IPS DF 4.7 (cell line): ENCODE measurements at regions not wholly inside any gene's neighbourhood (a gene's known extent, or its start where the extent isn't known, plus 50 kb on each side); places are given as distances from the start of the nearest gene placed in this dataset.
"Not testable (repeated sequence)": the region's sequence is repeated elsewhere in the genome, so short reads cannot be mapped to it uniquely, and the experiment has no call there.

Experiments
- DNase-seq: peaks from one replicate; pipeline ENCODE4 v3.0.0-alpha.2; 2013; ENCODE audit warnings: low spot score; ENCODE audit errors: extremely low read depth

- DNase-seq: no peak
Observed at GRCh38 chr5:97478483-97478882, 295.4 kb upstream of the RIOK2 start.

GRCh38 chr5:97480313-97480712 lies 297.3 kb upstream of the RIOK2 start:
- DNase-seq: no peak

- DNase-seq: no peak
Observed at GRCh38 chr5:97488126-97488668, 305.1 kb upstream of the RIOK2 start.

DNA sequence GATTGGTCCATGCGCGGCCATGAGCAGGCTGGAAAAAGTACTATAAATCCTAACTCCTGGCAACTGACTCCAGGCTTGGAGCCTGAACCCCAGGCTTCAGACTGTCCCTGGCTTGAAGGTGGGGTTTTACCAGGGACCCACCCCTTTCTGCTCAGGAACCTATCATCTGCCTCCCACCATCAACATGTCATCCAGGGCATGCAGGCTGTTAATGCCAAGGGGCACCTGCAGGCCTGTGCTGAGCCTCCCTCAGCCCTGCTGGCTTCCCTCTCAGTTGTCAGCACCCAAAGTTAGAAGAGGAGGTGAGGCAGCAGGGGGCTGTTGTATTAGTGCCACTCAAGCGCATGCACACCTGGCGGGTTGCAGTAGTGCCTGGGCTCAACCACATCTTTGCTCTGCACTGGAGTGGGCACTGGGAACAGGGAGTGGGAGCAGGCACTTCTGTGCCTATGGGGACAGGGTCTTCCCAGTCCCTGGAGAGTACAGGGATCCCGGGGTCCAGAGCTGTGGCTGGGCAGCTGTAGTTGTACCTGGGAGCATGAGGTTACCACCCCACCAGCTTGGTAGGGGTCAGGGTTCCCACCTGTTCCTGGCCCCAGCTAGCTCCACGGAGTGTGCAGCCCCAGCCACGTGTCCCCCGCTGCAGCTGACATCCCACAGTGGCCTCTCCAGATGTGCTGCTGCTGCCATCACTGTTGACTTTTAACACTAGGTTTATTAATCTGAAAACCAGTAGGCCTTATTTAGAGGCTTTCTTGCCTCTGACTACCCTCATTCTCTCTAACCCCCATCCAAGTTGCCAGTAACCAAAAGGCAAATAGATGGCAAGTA lies 306.2 kb upstream of the RIOK2 start:
- DNase-seq: no peak

- DNase-seq: no peak
Observed at GRCh38 chr5:97494465-97494864, 311.4 kb upstream of the RIOK2 start.

DNA sequence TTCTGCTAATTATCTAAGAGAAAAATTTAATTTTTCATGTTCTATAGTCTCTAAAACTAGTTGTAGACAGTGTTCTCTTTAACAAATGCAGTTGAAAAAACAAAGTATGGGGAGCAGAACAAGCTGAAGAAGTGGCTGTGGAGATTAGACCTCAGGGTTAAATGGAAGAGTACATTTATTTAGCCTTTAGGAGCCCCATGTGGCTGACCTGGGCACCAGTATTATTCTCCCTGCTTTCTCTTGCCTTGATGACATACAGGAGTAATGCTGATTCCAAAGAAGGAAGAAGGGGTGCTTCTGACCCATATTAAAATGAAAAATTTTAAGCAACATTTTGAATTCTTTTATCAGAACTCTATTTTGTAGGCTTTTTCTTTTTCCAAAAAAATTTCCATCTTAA lies 312.3 kb upstream of the RIOK2 start:
- no peak for DNase-seq

DNA sequence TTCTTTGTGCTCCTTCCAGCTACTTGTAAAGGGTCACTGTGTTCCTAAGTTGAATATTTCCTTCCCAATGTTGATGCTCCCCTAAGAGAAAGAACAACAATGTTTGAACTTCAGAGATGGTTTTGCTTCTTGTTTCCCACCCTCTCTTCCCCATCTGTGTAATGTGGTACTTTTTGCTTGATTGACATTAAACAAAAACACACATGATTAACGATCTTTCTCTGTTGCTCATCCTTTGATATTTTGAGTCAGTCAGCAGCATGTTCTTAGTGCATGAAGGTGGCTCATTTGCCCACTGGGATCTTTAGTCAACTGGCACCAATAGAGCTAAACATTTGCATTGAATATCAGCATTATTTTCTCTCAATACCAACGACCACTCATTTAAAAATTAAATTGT lies 313.0 kb upstream of the RIOK2 start:
- DNase-seq: no peak

DNA sequence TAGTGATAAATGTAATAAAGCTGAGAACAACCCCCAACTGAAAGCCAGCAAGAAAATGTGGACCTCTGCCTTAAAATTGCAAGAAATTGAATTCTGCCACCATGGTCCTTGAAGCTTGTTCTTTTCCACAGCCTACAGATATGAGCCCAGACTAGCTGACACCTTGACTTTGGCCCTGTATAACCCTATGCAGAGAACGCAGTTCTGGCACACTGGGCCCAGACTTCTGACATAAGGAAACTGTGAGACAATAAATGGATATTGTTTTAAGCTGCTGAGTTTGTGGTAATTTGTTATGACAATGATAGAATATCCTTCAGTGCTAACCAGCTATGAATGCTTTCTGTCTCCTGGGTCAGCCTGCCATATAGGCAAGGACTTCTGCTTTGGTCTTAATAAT lies 315.6 kb upstream of the RIOK2 start:
- no peak for DNase-seq

GRCh38 chr5:97499605-97500004 lies 316.6 kb upstream of the RIOK2 start:
- DNase-seq: no peak

- DNase-seq: no peak
Observed at GRCh38 chr5:97501286-97501964, 318.4 kb upstream of the RIOK2 start.

DNA sequence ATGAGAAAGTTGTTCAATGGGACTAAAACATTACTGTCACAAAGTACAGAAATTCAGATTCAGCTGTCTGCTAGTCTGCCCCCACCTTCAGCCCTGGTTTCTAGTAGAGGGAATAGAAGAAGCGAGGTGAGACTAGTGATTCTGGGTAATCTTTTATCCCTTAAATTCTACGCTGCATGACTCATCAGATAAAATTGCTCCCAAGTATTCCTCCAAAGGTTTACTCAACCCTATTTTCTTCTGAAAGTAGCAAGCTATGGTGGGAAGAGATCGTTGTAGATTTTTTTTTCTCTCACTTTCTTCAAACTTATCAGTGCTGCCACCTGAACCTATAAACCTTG lies 318.9 kb upstream of the RIOK2 start:
- DNase-seq: no peak

DNA sequence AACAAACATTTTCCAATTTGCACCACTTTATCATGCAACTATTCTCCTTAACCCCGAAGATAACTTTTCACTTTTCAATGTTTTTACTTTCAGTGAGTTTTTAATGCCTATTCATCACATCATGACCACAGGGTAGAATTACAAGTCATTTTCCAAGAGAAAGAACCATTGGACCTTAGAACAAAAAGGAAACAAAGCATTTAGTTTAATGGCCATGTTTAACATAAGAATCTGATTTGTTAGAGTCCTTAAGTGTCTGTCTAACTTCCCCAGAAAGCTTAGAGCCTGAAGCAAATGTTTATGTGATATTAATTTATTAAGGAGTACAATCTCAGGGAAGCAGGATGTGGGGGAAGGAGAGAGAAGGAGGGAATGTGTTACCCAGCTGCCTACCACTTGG lies 325.8 kb upstream of the RIOK2 start:
- DNase-seq: no peak

DNA sequence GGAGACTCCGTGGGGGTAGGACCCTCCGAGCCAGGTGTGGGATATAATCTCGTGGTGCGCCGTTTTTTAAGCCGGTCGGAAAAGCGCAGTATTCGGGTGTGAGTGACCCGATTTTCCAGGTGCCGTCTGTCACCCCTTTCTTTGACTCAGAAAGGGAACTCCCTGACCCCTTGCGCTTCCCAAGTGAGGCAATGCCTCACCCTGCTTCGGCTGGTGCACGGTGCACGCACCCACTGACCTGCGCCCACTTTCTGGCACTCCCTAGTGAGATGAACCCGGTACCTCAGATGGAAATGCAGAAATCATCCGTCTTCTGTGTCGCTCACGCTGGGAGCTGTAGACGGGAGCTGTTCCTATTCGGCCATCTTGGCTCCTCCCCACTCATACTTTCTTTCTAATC lies 336.5 kb upstream of the RIOK2 start:
- DNase-seq: not testable (repeated sequence)

GRCh38 chr5:97523336-97523735 lies 340.3 kb upstream of the RIOK2 start:
- not testable (repeated sequence) for DNase-seq

DNA sequence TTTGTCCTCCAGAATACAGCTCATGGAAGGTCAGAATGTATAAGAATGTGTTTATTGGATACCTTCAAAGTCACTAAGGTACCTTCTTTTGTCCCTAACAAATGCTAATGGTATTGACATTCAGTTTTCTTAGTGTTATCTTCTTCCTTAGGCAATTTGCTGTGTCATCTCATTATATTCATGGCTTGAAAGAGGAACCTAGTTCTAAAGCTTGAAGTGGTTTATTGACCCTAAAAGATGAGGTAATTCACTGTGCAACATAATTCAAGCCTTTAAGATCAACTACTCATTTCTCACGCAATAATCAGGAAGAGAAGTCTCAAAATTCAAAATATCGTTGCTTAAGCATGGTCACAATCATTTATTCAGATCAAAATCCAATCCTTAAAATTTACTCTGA lies 342.7 kb upstream of the RIOK2 start:
- no peak for DNase-seq

DNA sequence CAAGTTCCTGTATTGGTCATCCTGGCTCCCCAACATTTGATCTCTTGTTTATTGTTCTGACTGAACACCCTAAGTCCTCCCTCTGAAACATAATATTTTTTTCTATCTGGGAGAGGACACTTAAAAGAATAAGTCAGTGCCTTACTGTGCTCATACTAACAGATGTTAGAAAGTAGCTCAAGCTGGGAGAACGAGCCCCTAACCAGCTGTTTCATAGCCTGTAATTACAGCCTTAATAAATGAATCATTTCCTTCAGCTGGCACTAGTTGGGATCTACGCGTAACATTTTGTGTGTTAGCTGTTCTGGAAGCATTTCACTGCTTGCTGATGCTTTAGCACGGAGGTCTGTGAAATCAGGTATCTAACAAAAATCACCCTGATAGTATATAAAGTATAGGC lies 345.9 kb upstream of the RIOK2 start:
- no peak for DNase-seq

DNA sequence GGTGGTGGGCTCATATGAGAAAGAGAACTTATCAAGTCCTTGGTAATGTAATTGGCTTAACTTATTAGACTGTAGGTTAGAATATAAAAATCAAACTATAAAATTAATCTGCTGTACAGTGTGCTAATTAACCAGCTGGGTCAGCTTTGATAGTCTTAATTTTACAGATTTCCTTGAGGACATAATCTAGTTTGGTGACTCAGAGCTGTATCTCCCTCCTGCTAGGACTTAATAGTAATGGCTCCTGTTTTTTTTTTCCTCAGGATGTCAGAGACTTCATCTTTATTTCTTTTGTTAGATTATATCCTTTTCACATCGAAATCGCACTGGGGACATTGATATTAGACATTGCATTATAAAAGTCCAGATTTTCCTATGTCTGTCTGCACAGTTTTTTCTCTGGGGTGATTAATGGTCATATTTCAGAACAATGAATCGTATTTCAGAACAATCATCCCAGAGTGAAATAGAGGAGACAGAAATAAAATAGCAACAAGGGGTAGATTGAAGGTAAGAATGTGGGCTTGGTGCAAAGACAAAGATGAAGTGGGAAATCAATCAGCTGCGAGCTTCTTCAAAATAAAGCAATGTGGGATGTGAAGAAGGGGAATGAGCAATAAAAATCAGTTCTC lies 346.4 kb upstream of the RIOK2 start:
- DNase-seq: no peak

GRCh38 chr5:97531549-97531948 lies 348.5 kb upstream of the RIOK2 start:
- no peak for DNase-seq

- DNase-seq: peak; percentile 46
Observed at GRCh38 chr5:97534166-97534565, 351.1 kb upstream of the RIOK2 start.

GRCh38 chr5:97536683-97537082 lies 353.6 kb upstream of the RIOK2 start:
- no peak for DNase-seq

DNA sequence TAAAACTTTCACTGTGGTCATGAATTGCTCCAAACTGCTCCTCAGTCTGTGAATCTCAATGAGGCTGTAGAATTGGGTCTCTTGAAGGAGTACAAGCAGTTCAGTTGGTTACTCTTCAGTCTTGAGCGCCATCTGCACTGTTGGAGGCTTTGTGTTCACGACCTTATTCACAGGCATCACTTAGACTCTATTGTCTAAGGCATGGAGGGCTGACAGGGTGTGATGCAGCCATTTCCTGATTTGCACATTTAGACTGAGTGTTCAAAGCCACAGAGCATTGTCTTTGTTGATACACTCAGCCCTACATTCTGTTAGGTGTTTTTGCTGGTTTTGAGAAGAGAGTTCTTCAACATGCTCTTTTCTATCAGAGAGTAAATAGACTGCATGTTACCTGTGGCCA lies 355.9 kb upstream of the RIOK2 start:
- DNase-seq: no peak

- no peak for DNase-seq
Observed at GRCh38 chr5:97541864-97542263, 358.8 kb upstream of the RIOK2 start.
